ENCODE measurements at regions not wholly inside any gene's neighbourhood (a gene's known extent, or its start where the extent isn't known, plus 50 kb on each side); places are given as distances from the start of the nearest gene placed in this dataset.

DNA sequence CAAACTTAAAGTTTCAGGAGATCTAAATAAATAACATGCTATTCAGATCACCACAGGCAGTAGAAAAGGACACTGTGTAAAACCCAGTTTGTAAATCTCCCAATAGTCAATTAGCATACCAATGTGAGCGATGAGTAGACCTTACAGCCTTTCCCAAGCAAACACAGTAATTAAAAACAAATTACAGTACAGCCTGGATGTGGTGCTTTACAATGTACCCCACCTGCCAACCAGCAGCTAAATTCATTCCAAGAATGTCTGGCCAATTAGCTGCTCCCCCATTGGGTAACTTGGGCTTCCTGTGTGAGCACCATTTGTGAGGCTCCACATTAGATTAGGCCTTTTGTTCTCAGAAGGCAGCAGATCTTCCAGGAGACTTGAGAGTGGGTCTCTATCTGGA, 635.0 kb downstream of the TBL1XR1 start:
- TF ChIP-seq CTCF (IDR thresholded peaks at IDR 0.05 in 4 of 5, conservative IDR thresholded peaks at IDR 0.05 in 1 of 5) = no peak
- TF ChIP-seq POLR2A (IDR thresholded peaks at IDR 0.05) = no peak

Data from gastrocnemius medialis (tissue), 4 donors.